NOMO-1 (cell line): ENCODE measurements at regions not wholly inside any gene's neighbourhood (a gene's known extent, or its start where the extent isn't known, plus 50 kb on each side); places are given as distances from the start of the nearest gene placed in this dataset.
A peak's percentile ranks its signal among the peaks of the same experiment; 100 is the strongest.

Experiments used
- DNase-seq, 2 experiments: peaks; one replicate each; lab custom pipeline; 2025; ENCODE audit not compliant: unreplicated experiment in 2 of 2; lab: John Stamatoyannopoulos, UW

GRCh38 chr1:162924179-162924578 is 63.2 kb upstream of the CCDC190 start:
- no peak for DNase-seq

- peak; percentile 68 to 93 for DNase-seq
Observed at GRCh38 chr1:162922201-162922600, 61.2 kb upstream of the CCDC190 start.

GRCh38 chr1:162921311-162921710 is 60.3 kb upstream of the CCDC190 start:
- no peak for DNase-seq

- peak; percentile 49 to 52 for DNase-seq
Observed at GRCh38 chr1:162919034-162919433, 58.1 kb upstream of the CCDC190 start.

GRCh38 chr1:162918151-162918754 is 57.3 kb upstream of the CCDC190 start:
- no peak for DNase-seq

GRCh38 chr1:162916821-162917613 is 56.0 kb upstream of the CCDC190 start:
- no peak for DNase-seq

GRCh38 chr1:162916407-162916806 is 55.4 kb upstream of the CCDC190 start:
- no peak for DNase-seq

GRCh38 chr1:162914601-162915000 is 53.6 kb upstream of the CCDC190 start:
- no peak for DNase-seq

- no peak for DNase-seq
Observed at GRCh38 chr1:162913345-162913744, 52.4 kb upstream of the CCDC190 start.

GRCh38 chr1:162912061-162912667 is 51.2 kb upstream of the CCDC190 start:
- no peak for DNase-seq
